ENCODE measurements at regions not wholly inside any gene's neighbourhood (a gene's known extent, or its start where the extent isn't known, plus 50 kb on each side); places are given as distances from the start of the nearest gene placed in this dataset.

DNA sequence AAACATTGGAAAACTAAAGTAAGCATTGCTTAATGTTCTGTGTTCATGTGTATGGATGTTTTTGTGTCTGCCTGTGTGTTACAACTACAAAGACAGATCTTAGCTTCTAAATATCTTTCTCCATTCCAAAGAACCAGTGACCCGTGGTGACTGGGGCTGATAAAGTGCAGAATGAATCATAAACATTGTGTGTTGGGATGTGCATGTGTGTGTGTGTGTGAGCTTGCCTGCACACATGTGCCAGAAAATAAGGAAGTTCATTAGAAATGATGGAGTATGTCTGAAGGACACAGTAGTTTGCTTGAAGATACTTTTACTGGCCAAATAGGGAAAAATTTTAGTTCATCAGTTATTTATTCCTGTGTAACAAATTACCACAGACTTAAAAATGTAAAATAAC lies 756.6 kb upstream of the CELF4 start:
- TF ChIP-seq POLR2AphosphoS5 (IDR thresholded peaks at IDR 0.05) (no peak), POLR2A (IDR thresholded peaks at IDR 0.05) (no peak), CTCF (IDR thresholded peaks at IDR 0.05) (no peak), EP300 (IDR thresholded peaks at IDR 0.05) (no peak)
